ENCODE measurements at regions not wholly inside any gene's neighbourhood (a gene's known extent, or its start where the extent isn't known, plus 50 kb on each side); places are given as distances from the start of the nearest gene placed in this dataset.

GRCh38 chr3:110576960-110577359 is 494.7 kb upstream of the NECTIN3 start:
- TF ChIP-seq CTCF (conservative IDR thresholded peaks at IDR 0.05; ENCODE audit: control insufficient read depth, insufficient read depth, low read depth, low read length) = no peak
- no peak overlapping the region for H3K4me3 ChIP-seq (ENCODE audit: control insufficient read depth, low read depth, low read length)
- DNase-seq (ENCODE audit: low read depth) = peak; percentile 98

GRCh38 chr3:110577854-110578253 is 493.8 kb upstream of the NECTIN3 start:
- no peak for TF ChIP-seq CTCF (conservative IDR thresholded peaks at IDR 0.05; ENCODE audit: control insufficient read depth, insufficient read depth, low read depth, low read length)
- peak; percentile 60 for DNase-seq (ENCODE audit: low read depth)
- H3K4me3 ChIP-seq (ENCODE audit: control insufficient read depth, low read depth, low read length) = no peak overlapping the region

GRCh38 chr3:110579840-110580550 is 491.6 kb upstream of the NECTIN3 start:
- TF ChIP-seq CTCF (conservative IDR thresholded peaks at IDR 0.05; ENCODE audit: control insufficient read depth, insufficient read depth, low read depth, low read length) = no peak
- peak; percentile 65 for DNase-seq (ENCODE audit: low read depth)
- H3K4me3 ChIP-seq (ENCODE audit: control insufficient read depth, low read depth, low read length) = no peak overlapping the region

GRCh38 chr3:110583373-110583935 is 488.2 kb upstream of the NECTIN3 start:
- DNase-seq (ENCODE audit: low read depth) = peak; percentile 34
- H3K4me3 ChIP-seq (ENCODE audit: control insufficient read depth, low read depth, low read length) = no peak overlapping the region
- no peak for TF ChIP-seq CTCF (conservative IDR thresholded peaks at IDR 0.05; ENCODE audit: control insufficient read depth, insufficient read depth, low read depth, low read length)

GRCh38 chr3:110588906-110589305 is 482.7 kb upstream of the NECTIN3 start:
- DNase-seq (ENCODE audit: low read depth) = no peak
- H3K4me3 ChIP-seq (ENCODE audit: control insufficient read depth, low read depth, low read length) = no peak overlapping the region
- no peak for TF ChIP-seq CTCF (conservative IDR thresholded peaks at IDR 0.05; ENCODE audit: control insufficient read depth, insufficient read depth, low read depth, low read length)

GRCh38 chr3:110589341-110589740 is 482.3 kb upstream of the NECTIN3 start:
- no peak for DNase-seq (ENCODE audit: low read depth)
- no peak for TF ChIP-seq CTCF (conservative IDR thresholded peaks at IDR 0.05; ENCODE audit: control insufficient read depth, insufficient read depth, low read depth, low read length)
- no peak overlapping the region for H3K4me3 ChIP-seq (ENCODE audit: control insufficient read depth, low read depth, low read length)
